A673 (cell line): ENCODE measurements at regions not wholly inside any gene's neighbourhood (a gene's known extent, or its start where the extent isn't known, plus 50 kb on each side); places are given as distances from the start of the nearest gene placed in this dataset.

ENCODE experiments used
- EZH2 ChIP-seq: fragments of 200-600 bp; sonication (generic); IDR thresholded peaks from 2 replicates; pipeline ENCODE4 v1.6.1; 2017; ENCODE audit warnings: borderline replicate concordance, low read depth, mild to moderate bottlenecking, mixed read lengths, antibody characterized with exemption, low read length; ENCODE audit not compliant: poor library complexity, severe bottlenecking
- TF ChIP-seq, protein P1 (sequence below): fragments of 300-800, 200-600 bp; sonication (generic); conservative IDR thresholded peaks from 2 replicates; pipeline ENCODE4 v1.5.1; 2017; ENCODE audit warnings: low read depth, mild to moderate bottlenecking, antibody characterized with exemption, low read length, moderate library complexity, mixed read lengths

- TF ChIP-seq, protein P1, sequence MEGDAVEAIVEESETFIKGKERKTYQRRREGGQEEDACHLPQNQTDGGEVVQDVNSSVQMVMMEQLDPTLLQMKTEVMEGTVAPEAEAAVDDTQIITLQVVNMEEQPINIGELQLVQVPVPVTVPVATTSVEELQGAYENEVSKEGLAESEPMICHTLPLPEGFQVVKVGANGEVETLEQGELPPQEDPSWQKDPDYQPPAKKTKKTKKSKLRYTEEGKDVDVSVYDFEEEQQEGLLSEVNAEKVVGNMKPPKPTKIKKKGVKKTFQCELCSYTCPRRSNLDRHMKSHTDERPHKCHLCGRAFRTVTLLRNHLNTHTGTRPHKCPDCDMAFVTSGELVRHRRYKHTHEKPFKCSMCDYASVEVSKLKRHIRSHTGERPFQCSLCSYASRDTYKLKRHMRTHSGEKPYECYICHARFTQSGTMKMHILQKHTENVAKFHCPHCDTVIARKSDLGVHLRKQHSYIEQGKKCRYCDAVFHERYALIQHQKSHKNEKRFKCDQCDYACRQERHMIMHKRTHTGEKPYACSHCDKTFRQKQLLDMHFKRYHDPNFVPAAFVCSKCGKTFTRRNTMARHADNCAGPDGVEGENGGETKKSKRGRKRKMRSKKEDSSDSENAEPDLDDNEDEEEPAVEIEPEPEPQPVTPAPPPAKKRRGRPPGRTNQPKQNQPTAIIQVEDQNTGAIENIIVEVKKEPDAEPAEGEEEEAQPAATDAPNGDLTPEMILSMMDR, result no peak
- TF ChIP-seq EZH2, result no peak
Observed at GRCh38 chr3:193827871-193828270, 234.9 kb downstream of the OPA1 start.
